ENCODE measurements at regions not wholly inside any gene's neighbourhood (a gene's known extent, or its start where the extent isn't known, plus 50 kb on each side); places are given as distances from the start of the nearest gene placed in this dataset.
"Not testable (repeated sequence)": the region's sequence is repeated elsewhere in the genome, so short reads cannot be mapped to it uniquely, and the experiment has no call there.

DNA sequence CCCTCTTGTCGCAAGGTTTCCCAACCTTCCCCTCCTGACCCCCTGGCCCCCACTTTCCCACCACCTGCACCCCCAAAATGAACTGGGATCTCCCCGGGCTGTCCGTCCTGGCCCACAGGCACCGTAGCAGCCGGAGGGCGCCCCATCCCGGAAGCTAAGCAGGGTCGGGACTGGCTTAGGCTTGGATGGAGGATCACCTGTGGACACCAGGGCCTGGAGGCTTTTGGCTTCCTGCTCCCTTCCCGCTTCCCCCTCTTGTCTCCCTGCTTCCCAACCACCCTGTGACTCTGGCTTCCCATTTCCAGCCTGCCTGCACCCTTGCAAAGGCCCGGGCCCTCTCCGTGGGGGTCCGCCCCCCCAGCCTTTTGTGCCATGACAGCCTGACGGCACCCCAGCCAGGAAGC is 2291.3 kb downstream of the TP53TG3F start:
- no peak for DNase-seq (ENCODE audit: low read depth)

DNA sequence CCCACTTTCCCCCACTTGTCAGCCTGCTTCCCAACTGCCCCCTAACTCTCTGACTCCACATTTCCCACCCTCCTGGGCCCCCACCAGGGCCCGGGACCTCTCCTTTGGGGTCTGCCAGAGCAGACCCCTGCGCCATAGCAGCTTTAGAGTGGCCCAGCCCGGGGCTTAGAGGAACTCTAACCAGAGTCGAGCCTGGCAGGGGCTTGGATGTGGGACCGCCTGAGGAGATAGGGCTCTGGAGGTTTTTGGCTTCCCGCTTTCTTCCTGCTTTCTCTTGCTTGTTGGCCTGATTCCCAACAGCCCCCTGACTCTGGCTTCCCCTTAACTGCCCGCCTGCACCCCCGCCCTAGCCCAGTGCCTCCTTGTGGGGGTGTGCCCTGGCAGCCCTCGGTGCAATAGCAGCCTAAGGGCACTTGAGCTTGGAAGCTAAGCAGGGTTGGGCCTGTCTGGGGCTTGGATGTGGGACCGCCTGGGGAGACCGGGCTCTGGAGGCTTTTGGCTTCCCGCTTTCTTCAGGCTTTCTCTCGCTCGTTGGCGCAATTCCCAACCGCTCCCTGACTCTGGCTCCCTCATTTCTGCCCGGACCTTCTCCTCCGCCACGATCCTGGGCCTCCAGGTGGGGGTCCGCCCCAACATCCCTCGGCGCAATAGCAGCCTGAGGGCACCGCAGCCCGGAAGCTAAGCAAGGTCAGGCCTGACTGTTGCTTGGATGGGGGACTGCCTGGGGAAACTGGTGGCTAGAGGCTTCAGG is 2292.0 kb downstream of the TP53TG3F start:
- no peak for DNase-seq (ENCODE audit: low read depth)

DNA sequence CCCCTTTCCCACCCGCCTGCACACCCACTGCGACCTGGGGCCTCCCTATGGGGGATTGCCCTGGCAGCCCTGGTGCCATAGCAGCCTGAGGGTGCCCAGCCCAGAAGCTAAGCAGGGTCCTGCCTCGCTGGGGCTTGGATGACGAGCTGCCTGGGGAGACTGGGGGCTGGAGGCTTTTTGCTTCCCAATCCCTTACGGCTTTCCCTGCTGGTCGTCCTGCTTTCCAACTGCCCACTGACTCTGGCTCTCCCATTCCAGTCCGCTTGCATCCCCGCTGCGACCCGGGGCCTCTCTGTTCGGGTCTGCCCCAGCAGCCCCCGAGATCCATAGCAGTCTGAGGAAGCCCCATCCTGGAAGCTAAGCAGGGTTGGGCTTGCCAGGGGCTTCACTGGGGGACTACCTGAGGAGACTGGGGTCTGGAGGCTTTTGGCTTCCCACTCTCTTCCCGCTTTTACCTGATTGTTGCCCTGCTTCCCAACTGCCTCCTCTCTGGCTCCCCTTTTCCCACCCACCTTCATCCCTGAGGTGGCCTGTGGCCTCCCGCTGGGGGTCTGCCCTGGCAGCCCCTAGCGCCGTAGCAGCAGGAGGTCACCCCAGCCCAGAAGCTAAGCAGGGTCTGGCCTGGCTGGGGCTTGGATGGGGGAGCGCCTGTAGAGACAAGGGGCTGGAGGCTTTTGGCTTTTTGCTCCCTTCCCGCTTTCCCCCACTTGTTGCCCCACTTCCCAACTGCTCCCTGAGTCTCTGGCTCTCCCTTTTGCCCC is 2292.8 kb downstream of the TP53TG3F start:
- DNase-seq (ENCODE audit: low read depth) = no peak

DNA sequence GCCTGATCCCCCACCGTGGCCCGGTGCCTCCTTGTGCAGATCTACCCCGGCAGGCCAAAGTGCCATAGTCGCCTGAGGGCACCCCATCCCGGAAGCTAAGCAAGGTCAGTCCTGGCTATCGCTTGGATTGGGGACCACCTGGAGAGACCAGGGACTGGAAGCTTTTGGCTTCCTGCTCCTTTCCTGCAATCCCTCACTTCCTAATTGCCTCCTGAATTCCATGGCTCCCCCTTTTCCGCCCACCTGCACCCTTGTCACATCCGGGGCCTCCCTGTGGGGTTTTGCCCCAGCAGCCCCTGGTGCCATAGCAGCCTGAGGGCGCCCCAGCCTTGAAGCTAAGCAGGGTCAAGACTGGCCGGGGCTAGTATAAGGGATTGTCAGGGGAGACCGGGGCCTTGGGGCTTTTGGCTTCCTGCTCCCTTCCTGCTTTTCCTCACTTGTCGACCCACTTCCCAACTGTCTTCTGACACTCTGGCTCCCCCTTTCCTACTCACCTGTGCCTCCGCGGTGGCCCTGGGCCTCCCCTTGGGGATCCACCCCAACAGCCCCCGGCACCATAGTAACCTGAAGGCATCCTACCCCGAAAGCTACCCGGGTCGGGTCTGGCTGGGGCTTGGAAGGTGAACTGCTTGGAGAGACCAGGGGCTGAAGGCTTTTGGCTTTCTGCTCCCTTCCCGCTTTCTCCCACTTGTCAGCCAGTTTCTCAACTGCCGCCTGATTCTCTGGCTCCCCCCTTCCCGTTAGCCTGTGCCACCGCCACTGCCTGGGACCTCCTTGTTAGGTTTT is 2293.6 kb downstream of the TP53TG3F start:
- no peak for DNase-seq (ENCODE audit: low read depth)

DNA sequence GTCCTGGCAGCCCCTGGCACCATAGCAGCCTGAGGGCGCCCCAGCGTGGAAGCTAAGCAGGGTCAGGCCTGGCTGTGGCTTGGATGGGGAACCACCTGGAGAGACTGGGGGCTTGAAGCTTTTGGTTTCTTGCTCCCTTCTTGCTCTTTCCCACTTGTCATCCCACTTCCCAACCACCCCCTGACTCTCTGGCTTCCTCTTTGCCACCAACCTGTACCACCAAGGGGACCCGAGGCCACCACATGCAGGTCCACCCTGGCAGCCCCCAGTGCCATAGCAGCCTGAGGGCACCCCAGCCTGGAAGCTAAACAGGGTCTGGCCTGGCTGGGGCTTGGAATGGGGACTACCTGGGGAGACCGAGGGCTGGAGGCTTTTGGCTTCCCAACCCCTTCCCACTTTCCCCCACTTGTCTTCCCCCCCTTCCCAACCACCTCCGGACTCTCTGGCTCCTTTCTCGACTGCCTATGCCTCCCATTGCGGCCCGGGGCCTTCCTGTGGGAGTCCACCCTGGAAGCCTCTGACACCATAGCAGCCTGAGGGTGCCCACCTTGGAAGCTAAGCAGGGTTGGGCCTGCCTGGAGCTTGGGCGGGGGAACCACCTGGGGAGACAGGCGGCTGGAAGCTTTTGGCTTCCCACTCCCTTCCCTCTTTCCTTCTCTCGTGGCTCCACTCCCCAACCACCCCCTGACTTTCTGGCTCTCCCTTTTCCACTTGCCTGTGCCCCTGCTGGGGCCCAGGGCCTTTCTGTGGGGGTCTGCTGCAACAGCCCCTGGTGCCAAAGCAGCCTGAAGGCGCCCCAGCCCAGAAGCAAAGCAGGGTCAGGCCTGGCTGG is 2294.4 kb downstream of the TP53TG3F start:
- no peak for DNase-seq (ENCODE audit: low read depth)

DNA sequence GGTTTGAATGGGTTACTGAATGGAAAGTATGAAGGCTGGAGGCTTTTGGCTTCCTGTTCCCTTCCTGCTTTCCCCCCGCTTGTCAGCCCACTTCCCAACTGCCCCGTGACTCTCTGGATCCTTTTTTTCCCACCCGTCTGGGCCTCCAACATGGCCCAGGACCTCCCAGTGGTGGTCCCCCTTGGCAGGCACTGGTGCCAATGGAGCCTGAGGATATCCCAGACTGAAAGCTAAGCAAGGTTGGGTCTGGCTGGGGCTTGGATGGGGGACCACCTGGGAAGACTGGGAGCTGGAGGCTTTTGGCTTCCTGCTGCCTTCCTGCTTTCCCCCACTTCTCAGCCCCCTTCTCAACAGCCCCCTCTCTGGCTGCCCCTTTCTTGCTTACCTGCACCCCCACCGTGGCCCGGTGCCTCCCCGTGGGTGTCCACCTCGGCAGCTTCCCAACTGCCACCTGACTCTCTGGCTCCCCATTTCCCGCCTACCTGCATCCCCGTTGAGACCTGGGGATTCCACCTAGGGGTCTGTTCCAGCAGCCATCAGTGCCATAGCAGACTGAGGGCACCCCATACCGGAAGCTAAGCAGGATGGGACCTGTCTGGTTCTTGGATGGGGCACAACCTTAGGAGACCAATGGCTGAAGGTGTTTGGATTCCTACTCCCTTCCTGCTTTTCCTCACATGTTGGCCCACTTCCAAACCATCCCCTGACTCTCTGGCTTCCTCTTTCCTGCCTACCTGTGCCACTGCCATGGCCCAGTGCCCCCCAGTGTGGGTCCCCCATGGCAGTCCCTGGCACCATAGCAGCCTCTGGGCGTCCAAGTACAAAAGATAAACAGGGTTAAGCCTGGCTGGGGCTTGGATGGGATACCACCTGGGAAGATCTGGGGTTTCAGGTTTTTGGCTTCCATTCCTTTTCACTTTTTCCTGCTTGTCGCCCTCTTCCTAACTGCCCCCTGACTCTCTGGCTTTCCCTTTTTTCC is 2295.3 kb downstream of the TP53TG3F start:
- DNase-seq (ENCODE audit: low read depth) = no peak

DNA sequence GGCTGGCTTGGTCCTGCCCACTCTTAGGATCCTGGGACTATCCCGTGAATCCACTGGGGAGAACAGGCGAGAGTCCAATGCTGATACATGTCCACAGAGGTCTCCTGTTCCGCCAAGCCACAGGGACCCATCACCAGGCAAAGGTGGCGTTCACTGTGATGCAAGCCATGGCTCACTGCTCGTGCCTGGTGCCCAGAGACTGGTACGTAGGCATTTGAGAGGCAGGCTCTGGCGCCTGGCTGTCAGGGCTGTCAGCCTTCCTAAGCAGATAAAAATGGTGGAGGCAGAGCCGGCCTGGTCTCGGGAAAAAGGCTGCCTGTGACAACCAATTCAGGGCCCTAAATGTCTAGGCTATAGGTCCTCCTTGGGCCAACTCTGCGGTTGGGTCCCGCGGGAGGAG is 2329.0 kb downstream of the TP53TG3F start:
- DNase-seq (ENCODE audit: low read depth) = no peak

DNA sequence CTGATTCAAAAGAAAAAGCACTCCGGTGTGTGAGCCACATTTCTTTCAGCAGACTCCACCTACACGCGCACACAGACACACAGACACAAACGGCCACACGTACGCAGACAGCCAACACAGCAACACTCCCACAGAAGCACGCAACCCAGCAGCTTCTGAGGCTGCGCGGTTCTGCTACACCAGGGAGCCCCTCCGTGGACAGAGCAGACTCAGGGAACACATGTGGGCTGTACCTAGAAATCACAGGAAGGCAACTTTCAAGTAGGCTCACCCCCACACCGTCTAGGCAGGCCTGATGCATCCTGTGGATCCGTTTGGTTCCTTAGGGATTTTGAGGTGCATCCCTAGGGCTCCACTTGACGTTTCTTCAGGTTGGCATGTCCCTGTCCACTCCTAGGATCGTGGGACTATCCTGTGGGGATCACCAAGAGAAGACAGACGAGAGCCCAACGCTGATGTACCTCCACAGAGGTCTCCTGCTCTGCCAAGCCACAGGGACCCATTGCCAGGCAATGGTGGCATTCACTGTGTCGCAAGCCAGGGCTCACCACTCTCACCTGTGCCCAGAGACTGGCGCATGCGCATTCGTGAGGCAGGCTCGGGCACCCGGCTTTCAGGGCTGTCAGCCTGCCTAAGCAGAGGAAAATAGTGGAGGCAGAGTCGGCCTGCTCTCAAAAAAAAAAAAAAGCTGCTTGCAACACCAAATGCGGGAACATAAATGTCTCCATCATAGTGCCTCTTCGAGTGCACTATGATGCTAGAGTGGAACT is 2333.3 kb downstream of the TP53TG3F start:
- no peak for DNase-seq (ENCODE audit: low read depth)

DNA sequence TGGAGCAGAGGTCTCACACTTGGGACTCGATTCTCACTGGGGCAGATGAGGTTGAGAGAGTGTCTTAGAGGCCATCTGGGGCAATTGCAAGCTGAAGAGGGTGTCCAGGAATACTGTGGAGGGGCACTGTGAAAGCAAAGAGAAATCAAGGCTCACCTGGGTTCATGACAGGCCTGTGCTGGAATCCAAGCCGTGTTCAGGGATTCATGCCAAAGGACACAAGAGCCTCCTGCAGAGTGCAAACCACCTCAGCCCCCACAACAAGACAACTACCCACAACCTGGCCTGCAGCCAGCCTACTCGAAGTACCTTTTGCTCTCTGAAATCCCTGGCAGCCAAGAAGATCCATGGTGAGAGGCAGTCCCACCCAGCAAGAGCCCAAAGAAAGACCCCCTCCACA is 2334.2 kb downstream of the TP53TG3F start:
- no peak for DNase-seq (ENCODE audit: low read depth)

DNA sequence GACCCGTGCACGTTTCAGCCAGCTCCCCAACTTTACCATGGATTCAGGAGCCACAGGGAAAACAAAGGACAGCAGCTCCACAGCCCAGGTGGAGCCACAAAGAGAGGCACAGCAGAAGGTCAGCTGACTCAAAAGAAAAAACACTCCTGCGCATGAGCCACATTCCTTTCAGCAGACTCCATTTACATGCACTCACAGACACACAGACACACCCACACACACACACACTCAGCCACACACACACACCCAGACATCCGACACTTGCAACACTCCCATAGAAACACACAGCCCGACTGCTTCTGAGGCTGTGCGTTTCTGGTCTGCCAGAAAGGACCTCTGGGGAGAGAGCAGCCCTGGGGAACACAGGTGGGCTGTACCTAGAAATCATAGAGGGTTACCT is 2335.5 kb downstream of the TP53TG3F start:
- no peak for DNase-seq (ENCODE audit: low read depth)

DNA sequence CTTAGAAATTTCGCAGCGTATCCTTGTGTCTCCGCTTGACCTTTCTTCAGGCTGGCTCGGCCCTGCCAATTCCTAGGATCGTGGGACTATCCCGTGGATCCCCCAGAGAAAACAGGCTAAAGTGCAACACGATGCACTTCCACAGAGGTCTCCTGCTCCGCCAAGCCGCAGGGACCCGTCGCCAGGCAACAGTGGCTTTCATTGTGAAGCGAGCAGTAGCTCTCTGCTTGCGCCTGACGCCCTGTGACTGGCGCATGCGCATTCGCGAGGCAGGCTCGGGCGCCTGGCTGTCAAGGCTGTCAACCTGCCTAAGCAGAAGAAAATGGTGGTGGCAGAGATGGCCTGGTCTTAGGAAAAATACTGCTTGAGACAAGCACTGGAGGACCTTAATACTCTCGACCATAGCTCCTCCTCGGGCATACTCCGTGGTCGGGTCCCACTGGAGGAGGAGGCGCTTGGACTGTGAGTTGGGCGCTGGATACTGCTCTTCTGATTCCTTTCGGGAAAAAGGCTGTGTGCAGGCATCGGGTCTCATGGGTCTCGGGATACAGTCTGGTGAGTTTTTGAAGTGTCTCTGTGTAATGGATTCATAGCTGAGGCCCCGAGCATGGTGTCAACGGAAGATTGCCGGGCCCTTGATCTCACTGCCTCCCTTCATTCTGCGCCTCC is 2336.1 kb downstream of the TP53TG3F start:
- no peak for DNase-seq (ENCODE audit: low read depth)

DNA sequence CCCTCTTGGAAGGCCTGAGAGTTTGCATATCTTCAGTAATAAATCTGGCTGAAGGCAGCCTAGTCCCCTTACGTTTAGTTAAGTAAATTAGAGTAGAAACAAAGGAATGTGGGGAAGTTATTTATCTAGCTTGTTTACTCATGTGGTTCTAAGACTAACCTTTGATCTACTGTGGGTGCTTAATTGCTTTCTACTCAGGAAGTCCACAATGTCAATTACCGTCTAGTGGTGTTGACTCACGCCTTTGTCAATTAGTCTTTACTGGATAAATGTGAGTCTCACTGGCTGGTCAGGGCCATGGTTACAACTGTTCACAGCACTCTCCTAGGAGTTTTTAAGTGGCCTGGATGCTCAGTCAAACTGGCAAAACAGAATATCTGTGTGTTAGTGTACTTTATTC is 2338.4 kb downstream of the TP53TG3F start:
- no peak for DNase-seq (ENCODE audit: low read depth)

DNA sequence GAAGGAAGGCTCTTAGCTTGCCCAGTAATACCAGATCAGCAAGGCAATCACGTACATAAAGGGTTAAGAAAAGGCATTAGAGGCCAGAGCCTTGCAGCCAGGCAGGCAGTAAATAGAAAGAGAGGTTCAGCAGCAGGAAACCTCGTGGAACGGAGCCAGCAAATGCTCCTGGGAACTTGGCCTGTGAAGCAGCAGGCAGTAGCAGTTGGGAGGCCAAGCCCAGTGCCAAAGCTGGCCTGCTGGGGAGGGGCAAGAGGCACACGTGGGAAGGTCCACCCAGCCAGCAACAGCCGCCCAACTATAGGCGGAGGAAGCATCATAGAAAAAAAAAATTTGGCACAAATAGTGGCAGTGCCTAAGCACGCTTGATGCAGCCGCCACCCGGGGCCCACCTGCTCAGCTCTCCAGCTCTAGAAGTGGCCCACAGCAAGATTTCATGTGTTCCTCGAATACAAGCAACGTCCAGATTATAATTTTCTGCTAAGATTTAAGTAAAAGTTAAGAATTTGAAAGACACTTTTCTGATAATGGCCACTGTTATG is 2339.5 kb downstream of the TP53TG3F start:
- no peak for DNase-seq (ENCODE audit: low read depth)

DNA sequence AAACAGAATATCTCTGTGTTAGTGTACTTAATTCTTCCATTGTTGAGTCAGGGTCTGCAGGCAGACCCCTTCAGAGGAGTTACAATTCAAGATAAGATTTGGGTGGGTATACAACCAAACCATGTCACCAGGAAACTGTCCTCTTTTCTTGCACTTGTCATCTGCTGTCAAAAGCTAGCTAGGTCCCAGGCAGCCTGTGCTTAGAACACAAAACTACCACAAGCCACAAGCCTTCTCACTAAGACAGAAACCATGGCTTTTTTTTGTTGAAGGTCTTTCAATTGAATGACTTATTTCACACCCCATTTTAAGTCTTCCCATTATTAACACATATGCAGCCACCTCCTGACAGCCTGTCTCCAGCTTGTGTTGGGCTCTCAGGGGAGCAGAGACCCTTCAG is 2345.1 kb downstream of the TP53TG3F start:
- DNase-seq (ENCODE audit: low read depth) = not testable (repeated sequence)

DNA sequence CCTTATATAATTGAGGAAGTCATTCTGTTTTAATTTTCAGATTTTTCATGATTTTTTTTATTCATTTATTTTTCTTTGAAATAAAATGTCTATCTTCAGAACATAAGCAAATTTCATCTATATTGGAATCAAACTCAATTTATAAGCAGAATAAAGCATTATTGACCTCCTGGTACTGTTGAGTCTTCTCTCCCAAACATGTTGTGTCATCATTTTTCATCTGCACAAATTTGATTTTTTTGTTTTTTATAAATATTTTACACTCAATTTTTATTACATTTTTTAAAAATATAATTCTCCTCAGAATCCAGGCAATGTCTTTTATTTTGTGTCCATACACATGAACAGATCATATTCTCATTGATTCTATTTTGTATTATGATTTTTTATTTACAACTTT is 2363.9 kb downstream of the TP53TG3F start:
- DNase-seq (ENCODE audit: low read depth) = no peak

DNA sequence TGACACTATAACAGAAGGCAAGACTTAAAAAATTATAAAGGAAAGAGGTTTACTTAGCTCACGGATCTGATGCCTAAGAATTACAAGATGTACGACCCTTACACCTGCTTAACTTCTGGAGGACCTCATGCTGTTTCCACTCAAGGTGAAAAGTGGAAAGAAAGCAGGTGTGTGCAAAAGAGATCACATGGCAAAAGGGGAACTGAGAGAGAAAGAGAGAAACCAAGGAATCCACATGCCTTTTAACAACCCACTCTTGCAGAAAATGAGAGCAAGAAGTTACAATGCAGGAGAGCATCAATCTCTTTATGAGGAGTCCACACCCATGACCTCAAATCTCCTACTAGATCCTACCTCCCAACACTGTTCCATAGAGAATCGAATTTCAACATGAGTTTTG is 2382.2 kb downstream of the TP53TG3F start:
- no peak for DNase-seq (ENCODE audit: low read depth)

DNA sequence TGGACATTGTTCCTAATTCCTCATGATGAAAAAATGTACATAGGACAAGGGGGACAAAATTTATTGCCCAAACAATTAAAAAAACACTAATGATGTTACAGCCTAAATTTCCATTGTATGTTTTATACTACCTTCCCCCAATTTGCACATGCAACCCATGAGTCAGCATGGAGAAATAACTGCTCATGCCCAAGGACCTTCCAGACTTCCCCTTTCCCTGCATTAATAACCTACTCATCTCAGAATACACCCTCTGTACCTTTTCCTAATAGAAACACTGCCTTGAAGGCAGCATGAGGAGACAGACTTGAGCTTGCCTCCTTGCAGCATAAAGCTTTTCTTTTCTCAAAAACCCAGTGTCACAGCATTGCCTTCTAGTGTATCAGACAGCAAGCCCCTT is 2402.8 kb downstream of the TP53TG3F start:
- DNase-seq (ENCODE audit: low read depth) = no peak

DNA sequence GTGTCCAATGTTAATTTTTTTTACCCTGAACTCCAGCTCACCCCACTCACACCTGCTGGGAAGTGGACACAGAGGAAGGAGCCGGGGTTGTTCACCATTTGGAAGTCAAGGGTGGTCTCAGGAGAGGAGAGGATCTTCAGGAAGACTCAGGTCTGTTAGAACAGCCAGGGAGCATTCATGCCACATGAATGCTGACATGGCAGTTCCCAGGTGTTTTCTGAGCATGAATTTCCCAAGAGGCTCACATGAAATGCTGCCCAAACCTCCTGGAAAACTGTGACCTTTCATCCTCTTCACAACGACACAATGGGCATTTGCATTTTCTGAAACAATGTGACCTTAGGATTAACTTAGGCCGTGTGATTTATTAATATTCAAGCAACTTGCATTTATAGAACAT is 2409.2 kb downstream of the TP53TG3F start:
- DNase-seq (ENCODE audit: low read depth) = no peak

DNA sequence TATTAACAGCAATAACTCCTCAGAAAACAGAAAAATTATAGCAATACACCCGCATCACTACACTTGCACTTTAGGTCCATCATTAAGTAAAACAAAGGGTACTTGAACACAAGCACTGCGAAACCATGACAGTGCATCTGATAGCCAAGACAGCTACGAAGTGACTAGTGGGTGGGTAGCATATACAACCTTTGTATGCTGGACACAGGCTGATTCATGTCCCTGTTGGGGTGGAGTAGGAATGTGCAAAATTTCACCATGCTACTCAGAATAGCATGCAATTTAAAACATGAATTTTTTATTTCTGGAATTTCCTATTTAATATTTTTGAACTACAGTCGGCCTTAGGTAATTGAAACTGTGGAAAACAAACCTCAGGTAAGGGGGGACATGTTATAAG is 2414.1 kb downstream of the TP53TG3F start:
- no peak for DNase-seq (ENCODE audit: low read depth)
